ENCODE measurements at regions not wholly inside any gene's neighbourhood (a gene's known extent, or its start where the extent isn't known, plus 50 kb on each side); places are given as distances from the start of the nearest gene placed in this dataset.

DNA sequence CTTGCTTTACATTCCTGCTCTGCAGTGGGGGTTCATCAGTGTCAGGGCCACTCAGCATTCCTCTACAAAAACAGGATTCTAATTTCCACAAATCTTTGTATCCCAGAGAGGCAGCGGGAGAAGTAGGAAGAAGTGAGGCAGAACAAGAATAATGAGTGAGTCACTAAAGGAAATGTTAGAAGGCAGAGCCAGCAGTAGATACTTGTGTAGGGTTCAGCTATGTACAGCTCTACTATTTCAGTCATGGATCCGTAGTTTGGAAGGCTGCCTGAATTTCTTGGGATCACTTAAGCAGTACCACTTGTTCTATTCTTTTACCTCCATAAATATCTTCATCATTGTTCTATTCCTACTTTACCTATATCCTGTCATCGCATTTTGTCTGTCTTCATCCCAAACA is 246.3 kb upstream of the TLE4 start:
- no peak overlapping the region for H3K4me3 Mint-ChIP-seq
- H3K36me3 Mint-ChIP-seq = no peaks in the 10 kb centered on the region
- no peak for DNase-seq
- CTCF ChIA-PET = no interaction called here
- H3K27ac Mint-ChIP-seq = no peak overlapping the region
- no peaks in the 10 kb centered on the region for H3K27me3 Mint-ChIP-seq
- H3K9me3 Mint-ChIP-seq = no peaks in the 10 kb centered on the region
- H3K4me1 Mint-ChIP-seq = no peaks in the 10 kb centered on the region

DNA sequence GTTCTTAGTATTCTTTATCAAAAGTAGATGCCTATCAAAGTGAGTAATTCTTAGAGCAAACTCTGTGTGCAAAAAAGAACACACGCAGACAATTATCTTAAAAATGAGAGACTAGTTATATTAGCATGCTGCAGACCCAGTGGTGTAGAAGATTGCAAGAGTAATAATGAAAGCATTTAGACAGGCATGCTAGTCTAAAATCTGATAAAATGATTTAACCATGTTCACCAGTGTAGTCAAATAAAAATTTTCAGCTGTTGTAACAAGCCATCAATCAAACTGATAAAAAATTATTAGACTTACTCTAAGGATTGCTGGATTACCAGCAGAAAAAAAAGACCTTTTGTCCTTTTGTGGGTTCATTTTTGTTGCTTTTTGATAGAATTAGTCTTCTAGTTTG is 241.9 kb upstream of the TLE4 start:
- Mint-ChIP-seq H3K4me3 (no peak overlapping the region), H3K36me3 (no peaks in the 10 kb centered on the region), H3K4me1 (no peaks in the 10 kb centered on the region), H3K27ac (no peak overlapping the region), H3K27me3 (no peaks in the 10 kb centered on the region), H3K9me3 (no peaks in the 10 kb centered on the region)
- CTCF ChIA-PET = no interaction called here
- no peak for DNase-seq

DNA sequence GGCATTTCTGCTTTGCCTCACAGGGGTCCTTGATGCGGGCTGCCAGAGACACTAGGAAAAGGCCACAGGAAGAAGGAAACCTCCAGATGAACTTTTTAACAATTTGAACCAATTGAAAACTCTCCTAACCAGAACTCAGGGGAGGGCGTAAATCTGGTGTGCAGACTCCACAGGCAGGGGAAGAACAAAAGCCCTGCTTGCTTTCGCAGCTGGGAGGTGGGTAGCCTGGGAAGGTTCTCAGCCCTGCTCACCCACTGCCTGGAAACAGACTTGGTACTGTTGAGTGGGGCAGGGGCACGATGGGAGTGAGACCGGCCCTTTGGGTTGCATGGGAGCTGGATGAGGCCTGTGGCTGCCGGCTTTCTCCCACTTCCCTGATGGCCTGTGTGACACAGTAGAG is 237.8 kb upstream of the TLE4 start:
- Mint-ChIP-seq H3K9me3 (no peaks in the 10 kb centered on the region), H3K27ac (no peak overlapping the region), H3K4me1 (no peaks in the 10 kb centered on the region), H3K36me3 (no peaks in the 10 kb centered on the region), H3K4me3 (no peak overlapping the region), H3K27me3 (no peaks in the 10 kb centered on the region)
- DNase-seq = no peak
- CTCF ChIA-PET = no interaction called here

DNA sequence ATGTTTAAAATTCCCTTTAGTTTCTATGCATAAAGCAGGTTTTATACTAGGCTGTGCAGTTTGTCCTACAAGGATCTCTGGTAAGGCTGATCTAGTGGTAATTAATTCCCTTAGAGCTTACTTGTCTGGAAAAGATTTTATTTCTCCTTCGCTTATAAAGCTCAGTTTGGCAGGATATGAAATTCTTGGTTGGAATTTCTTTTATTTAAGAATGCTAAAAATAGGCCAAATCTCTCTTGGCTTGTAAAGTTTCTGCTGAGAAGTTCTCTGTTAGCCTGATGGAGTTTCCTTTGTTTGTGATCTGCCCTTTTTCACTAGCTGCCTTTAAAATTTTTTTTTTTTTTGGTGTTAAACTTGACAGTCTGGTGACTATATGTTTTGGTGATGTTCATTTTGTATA is 237.1 kb upstream of the TLE4 start:
- Mint-ChIP-seq H3K27me3 (no peaks in the 10 kb centered on the region), H3K9me3 (no peaks in the 10 kb centered on the region), H3K4me1 (no peaks in the 10 kb centered on the region), H3K27ac (no peak overlapping the region), H3K36me3 (no peaks in the 10 kb centered on the region), H3K4me3 (no peak overlapping the region)
- CTCF ChIA-PET = no interaction called here
- DNase-seq = no peak

DNA sequence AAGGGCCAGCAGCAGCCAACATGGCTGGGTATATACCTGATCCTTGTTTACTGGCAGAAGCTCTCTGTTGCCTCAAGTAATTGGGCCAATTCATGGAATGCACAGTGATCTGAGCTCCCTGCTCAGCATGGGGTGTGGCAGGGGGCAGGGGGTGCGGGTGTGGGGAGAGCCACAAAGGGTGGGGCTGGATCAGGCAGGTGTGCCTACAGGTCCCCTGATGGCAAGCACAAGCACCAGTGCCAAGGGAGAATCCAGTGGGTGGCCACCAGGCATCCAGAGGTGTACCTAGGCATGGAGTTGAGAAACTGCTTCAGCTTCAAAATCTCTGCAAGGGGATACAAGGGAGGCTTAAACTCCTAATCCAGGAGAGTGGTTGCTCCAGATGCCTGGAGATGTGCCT is 235.8 kb upstream of the TLE4 start:
- H3K27me3 Mint-ChIP-seq = no peaks in the 10 kb centered on the region
- CTCF ChIA-PET = no interaction called here
- H3K4me3 Mint-ChIP-seq = no peak overlapping the region
- no peaks in the 10 kb centered on the region for H3K4me1 Mint-ChIP-seq
- H3K27ac Mint-ChIP-seq = no peak overlapping the region
- no peaks in the 10 kb centered on the region for H3K9me3 Mint-ChIP-seq
- H3K36me3 Mint-ChIP-seq = no peaks in the 10 kb centered on the region
- DNase-seq = no peak

DNA sequence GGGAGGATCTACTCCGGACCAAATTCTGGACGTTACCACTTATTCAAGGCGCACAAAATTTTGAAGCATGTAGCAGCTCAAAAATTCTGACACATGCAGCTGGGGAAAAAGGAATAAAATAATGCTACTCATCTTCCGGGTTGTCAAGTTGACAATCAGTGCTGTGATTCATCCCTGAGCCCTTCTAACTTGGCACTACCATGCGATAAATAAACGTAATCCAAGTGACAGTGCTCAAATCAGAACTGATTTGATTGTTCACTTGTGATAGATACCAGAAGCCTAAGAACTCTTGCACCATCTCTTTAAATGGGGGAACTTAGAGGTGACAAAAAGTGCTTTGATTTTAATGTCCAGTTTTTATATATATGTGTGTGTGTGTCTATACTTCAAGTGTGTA is 230.2 kb upstream of the TLE4 start:
- H3K4me3 Mint-ChIP-seq = no peak overlapping the region
- CTCF ChIA-PET = no interaction called here
- no peaks in the 10 kb centered on the region for H3K36me3 Mint-ChIP-seq
- H3K27ac Mint-ChIP-seq = no peak overlapping the region
- H3K4me1 Mint-ChIP-seq = no peaks in the 10 kb centered on the region
- DNase-seq = no peak
- no peaks in the 10 kb centered on the region for H3K9me3 Mint-ChIP-seq
- H3K27me3 Mint-ChIP-seq = no peaks in the 10 kb centered on the region

DNA sequence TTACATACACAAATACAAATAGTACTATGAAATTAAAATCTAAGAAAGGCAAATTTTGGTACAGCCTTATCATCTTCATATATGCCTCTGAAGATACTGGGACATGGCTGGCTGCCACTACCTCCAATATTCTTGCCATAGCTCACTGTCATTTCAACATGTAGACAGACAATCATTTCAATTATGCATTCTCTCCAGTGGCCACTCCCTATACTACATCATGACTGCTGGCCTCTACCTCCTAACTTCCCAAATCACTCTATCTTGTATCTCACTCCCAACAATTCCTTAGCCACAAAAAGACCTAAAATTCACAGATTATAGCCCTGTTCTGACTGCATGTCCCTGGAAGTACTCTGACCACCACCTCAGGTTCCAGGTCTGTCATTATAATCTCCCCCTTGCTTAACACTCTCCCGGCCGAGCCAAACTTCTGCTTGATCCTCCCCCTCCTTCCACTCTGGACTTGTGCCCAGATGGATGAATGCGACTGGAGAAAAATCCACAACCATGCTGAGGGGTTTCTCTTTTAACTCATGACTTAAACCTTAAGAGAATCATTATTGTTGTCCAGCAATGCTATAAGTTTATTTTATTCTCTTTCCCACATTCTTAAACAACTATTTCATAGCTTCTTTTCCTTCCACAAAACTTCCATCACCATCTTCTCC is 225.3 kb upstream of the TLE4 start:
- Mint-ChIP-seq H3K4me3 (no peak overlapping the region), H3K4me1 (no peaks in the 10 kb centered on the region), H3K27me3 (no peaks in the 10 kb centered on the region), H3K36me3 (no peaks in the 10 kb centered on the region), H3K9me3 (no peaks in the 10 kb centered on the region), H3K27ac (no peak overlapping the region)
- CTCF ChIA-PET = no interaction called here
- no peak for DNase-seq

DNA sequence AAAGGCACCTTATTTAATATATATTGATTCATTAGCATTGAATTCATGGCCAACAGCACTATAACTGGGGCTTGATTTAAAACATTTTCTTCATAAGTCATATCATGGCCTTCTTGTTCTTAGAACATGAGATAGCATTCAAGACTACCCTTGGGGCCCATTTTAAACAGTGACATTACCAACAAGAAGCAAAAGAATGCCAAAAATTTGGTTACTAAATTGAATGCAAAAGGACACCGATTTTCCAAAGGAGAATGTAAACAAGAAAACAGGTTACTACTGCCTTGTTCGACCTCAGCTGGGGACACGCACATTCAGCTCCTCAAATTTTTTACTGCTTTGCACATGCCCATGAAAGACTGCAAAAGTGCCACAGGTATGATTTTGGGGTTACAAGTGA is 219.4 kb upstream of the TLE4 start:
- no peak for DNase-seq
- Mint-ChIP-seq H3K9me3 (no peaks in the 10 kb centered on the region), H3K36me3 (no peaks in the 10 kb centered on the region), H3K4me1 (no peaks in the 10 kb centered on the region), H3K4me3 (no peak overlapping the region), H3K27ac (no peak overlapping the region), H3K27me3 (no peaks in the 10 kb centered on the region)
- CTCF ChIA-PET = no interaction called here

DNA sequence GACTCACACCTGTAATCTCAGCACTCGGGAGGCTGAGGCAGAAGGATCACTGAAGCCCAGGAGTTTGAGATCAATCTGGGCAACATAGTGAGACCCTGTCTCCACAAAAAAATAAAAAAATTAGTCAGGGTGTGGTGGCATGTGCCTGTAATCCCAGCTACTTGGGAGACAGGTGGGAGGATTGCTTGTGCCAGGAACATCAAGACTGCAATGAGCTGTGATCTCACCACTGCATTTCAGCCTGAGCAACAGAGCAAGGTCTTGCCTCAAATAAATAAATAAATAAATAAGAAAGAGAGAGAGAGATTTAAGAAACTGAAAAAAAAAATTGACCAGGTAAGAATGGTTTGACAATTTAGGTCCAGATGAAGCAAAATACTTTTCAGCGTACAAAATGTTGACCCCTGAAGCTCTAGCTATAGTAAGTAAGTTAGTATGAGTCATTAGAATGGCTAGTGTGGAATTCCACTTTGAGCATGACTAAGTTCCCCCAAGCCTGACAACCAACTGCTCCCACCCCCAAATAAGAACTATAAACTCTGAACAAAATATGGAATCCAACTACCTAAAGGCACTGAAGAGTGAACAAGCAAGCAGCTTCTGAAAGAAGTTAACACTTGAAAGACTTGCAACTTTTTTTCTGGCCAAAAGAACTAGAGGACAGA is 217.8 kb upstream of the TLE4 start:
- no peak overlapping the region for H3K4me3 Mint-ChIP-seq
- H3K4me1 Mint-ChIP-seq = no peaks in the 10 kb centered on the region
- no peak for DNase-seq

DNA sequence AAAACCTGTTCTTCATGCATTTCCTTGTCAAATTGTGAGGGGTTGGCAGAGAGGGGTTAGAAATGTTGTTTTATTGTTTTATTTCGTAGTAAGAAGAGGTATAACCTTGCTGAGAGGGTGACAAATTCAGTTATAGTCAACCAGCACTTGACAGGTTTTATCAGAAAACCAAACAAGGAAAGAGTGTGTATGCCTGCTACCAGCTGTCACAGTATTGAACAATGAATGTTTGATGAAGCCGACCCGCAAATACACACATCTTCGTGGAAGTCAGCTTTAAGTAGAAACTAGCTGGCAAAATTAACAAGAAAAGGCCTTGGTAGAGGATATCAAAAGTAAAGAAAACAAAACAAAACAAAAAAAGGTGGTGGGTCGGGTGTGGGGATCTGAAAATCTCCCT is 214.6 kb upstream of the TLE4 start:
- no peaks in the 10 kb centered on the region for H3K9me3 Mint-ChIP-seq
- CTCF ChIA-PET = no interaction called here
- no peak overlapping the region for H3K4me3 Mint-ChIP-seq
- H3K36me3 Mint-ChIP-seq = no peaks in the 10 kb centered on the region
- no peak for DNase-seq
- H3K27ac Mint-ChIP-seq = no peak overlapping the region
- no peaks in the 10 kb centered on the region for H3K4me1 Mint-ChIP-seq
- peaks cover 5% of the 10 kb centered on the region for H3K27me3 Mint-ChIP-seq

More for the DNA sequence above, 217.8 kb upstream of the TLE4 start:
- H3K9me3 Mint-ChIP-seq = no peaks in the 10 kb centered on the region
- CTCF ChIA-PET = no interaction called here
- no peaks in the 10 kb centered on the region for H3K36me3 Mint-ChIP-seq
- no peaks in the 10 kb centered on the region for H3K27me3 Mint-ChIP-seq
- H3K27ac Mint-ChIP-seq = no peak overlapping the region

DNA sequence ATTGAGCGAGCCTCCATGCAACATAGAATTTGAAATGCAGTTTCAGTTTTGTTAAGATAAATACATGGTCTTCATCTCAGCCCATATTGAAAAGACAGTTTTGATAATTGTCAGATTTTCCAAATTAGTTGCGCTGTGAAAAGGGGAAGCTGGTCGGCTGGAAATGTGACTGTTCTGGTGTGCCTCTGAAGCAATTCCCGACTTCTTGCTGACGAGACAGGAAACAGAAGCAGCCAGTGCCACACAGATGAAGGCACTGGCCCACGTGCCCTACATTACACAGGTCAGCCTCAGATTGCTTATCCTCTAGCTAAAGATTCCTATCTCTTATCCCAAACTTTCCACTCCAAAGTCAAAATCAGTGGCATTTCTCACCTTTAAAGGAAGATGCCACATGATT is 214.1 kb upstream of the TLE4 start:
- Mint-ChIP-seq H3K27ac (no peak overlapping the region), H3K27me3 (peaks cover 5% of the 10 kb centered on the region), H3K4me1 (no peaks in the 10 kb centered on the region), H3K9me3 (no peaks in the 10 kb centered on the region), H3K36me3 (no peaks in the 10 kb centered on the region), H3K4me3 (no peak overlapping the region)
- CTCF ChIA-PET = interaction anchor here (1.6 kb wide), 1 partner anchor 10 kb away, joined by 4 read pairs; no protein-coding TSS in a partner anchor
- DNase-seq = no peak

DNA sequence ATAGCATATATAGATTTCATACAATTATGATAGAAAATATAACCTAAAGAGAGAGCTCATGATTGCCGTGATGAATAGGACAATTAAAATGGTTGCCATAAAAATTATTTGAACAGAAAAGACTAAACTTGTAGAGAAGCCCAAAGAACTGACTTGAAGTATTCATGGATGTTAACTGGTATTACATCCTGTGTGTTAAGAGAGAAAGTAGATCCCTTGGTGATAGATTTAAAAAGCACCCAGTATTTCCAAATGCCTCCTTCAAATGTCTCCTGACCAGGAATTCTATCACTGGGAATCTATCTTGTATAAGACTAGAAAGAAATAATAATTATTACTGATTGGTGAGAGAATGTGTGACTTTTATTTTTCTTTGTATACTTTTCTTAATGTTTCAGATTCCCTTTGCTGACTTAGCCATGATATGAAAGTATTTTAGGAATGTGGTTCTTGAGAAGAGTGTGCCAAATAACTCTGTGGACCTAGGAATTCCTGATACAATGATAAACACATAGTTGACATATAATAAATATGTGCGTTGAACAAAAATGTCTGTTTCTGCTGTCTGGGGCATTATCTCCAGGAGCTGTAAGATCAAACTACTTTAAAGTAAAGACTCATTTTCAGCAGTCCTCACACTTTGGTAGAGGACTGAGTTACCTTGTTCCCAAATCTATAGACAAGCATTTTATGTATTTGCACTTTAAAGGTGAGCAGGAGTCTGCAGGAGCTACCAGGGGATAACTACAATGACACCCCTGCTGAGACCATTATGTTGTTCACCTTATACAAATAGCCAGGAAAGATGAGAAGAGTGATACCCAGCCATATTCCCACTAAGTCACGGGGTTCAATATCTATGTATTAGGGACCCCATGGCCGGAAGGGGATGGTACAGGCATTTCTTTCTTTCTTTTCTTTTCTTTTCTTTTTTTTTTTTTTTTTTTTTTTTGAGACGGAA is 211.1 kb upstream of the TLE4 start:
- no peaks in the 10 kb centered on the region for H3K36me3 Mint-ChIP-seq
- no peak overlapping the region for H3K4me3 Mint-ChIP-seq
- CTCF ChIA-PET = no interaction called here
- no peaks in the 10 kb centered on the region for H3K4me1 Mint-ChIP-seq
- no peak for DNase-seq
- peaks cover 5% of the 10 kb centered on the region for H3K27me3 Mint-ChIP-seq
- no peak overlapping the region for H3K27ac Mint-ChIP-seq
- H3K9me3 Mint-ChIP-seq = no peaks in the 10 kb centered on the region

DNA sequence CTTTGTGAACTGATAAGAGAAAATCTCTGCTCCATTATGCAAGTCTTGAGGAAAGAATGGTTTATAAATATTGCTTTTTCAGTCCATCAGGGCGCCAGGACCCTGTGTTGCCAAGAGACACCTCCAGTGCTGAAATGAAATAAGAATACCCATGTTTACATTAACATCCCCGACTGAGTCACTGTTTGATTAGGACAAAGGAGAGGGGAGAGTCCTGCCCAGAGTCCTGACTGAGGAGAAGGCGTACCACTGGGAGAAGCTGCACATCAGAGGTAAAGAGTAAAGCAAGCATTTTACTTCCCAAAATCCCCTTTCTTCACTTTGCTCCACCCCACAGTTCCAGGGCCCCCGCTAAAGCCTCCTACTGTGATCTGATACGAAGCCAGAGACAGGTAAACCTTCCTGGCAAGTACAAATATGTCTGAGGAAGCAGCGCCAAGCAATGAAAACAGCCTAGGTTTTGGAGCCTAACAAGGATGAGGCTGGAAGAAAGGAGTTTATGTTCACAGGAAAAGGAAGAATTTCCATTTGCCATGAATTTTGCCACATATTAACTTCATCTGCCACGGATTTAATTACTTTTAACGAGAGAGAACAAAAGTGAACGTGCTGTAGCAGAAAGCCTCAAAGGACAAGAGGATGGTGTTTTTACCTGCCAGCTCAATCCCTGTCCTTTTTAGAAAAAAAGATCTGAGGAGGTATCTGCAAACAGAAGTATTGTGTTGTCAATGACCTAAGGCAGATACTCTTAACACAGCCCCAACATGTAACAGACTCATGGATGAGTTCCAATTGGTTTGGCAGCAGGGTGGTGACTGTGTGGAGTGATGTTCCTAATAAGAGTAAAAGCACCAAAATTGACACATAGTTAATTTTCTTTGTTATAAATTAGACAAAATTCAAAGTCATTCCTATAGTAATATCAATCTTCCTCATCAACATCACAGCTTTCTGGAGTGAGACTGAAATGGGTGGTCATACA is 209.4 kb upstream of the TLE4 start:
- CTCF ChIA-PET = no interaction called here
- DNase-seq = no peak
- H3K27ac Mint-ChIP-seq = no peak overlapping the region
- no peaks in the 10 kb centered on the region for H3K4me1 Mint-ChIP-seq
- no peaks in the 10 kb centered on the region for H3K9me3 Mint-ChIP-seq
- no peak overlapping the region for H3K4me3 Mint-ChIP-seq
- H3K27me3 Mint-ChIP-seq = peaks cover 5% of the 10 kb centered on the region
- no peaks in the 10 kb centered on the region for H3K36me3 Mint-ChIP-seq

DNA sequence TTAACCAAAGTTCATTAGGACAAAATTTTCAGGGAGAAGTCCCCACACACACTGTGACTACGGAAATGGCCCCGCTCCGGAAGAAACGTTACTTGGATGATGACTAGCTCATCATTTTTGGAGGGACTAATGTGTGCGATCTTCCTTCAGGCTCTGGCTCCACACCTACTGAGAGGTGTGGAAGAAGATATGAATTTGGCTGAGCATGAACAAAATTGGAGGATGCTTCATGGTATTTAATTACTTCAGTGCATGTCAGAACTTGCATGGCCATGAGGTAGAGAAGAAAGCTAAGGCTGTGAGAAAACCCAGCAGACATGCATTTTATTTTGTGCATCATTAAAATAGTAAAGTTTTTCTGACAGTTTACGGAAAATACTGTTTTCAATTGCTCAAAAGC is 202.1 kb upstream of the TLE4 start:
- Mint-ChIP-seq H3K36me3 (no peaks in the 10 kb centered on the region), H3K4me1 (no peaks in the 10 kb centered on the region), H3K9me3 (no peaks in the 10 kb centered on the region), H3K27me3 (no peaks in the 10 kb centered on the region), H3K4me3 (no peak overlapping the region), H3K27ac (no peak overlapping the region)
- DNase-seq = no peak
- CTCF ChIA-PET = no interaction called here

Measured in activated naive CD4-positive, alpha-beta T cell treated with anti-CD3 and anti-CD28 coated beads, Interleukin-2, amount 10 ng/mL, durations not matched to agents 7 days and 5 days (primary cell).